T-cell (primary cell): ENCODE measurements at regions not wholly inside any gene's neighbourhood (a gene's known extent, or its start where the extent isn't known, plus 50 kb on each side); places are given as distances from the start of the nearest gene placed in this dataset.

Experiments
- ATAC-seq, 4 experiments: fragments of 200-7000 bp in 3 of 4; fragments of 150-1000 bp in 1 of 4; cut with Tn5 transposase; replicated peaks in 1 of 4; 1 replicate in 3 of 4; 2 replicates in 1 of 4; pipeline ENCODE4 v1.10.0; 2021; ENCODE audit warnings: moderate library complexity in 3 of 4, mild to moderate bottlenecking in 2 of 4, moderate number of reproducible peaks in 1 of 4
- CTCF ChIA-PET, 2 donors: fragments of 300-600 bp; sonication (Branson Sonifier 250); formaldehyde crosslinking; loops; one replicate each; lab custom pipeline; 2022; ENCODE audit warnings: antibody characterized with exemption in 2 of 2; lab: Charles Lee
- POLR2A ChIA-PET, 2 donors: fragments of 300-600 bp; sonication (Branson Sonifier 250); formaldehyde crosslinking; loops; one replicate each; lab custom pipeline; 2022; ENCODE audit warnings: antibody characterized with exemption in 2 of 2; lab: Charles Lee
- DNase-seq, 35 experiments: peaks; one replicate each; pipeline versions ENCODE4 v3.0.0 to v3.0.0-alpha.2; 2013 to 2023
- H3K27ac ChIP-seq: one replicate; pipeline ENCODE4 v1.5.1; 2013; ENCODE audit warnings: low read length
- H3K27me3 ChIP-seq, 2 experiments: replicated peaks in 1 of 2; 1 replicate in 1 of 2; 2 replicates in 1 of 2; pipeline versions ENCODE4 v1.6.1 to v1.7.0; 2013; ENCODE audit warnings: low read length in 1 of 2, mixed read lengths in 1 of 2; ENCODE audit not compliant: control insufficient read depth in 2 of 2, insufficient read depth in 2 of 2; ENCODE audit errors: extremely low read depth in 1 of 2
- H3K36me3 ChIP-seq, 2 donors: 1 replicate in 1 of 2; 2 replicates in 1 of 2; pipeline versions ENCODE4 v1.6.1 to v1.7.0; 2013; ENCODE audit warnings: low read length in 1 of 2; ENCODE audit not compliant: control insufficient read depth in 2 of 2, insufficient read depth in 1 of 2; ENCODE audit errors: extremely low read depth in 1 of 2
- H3K4me1 ChIP-seq, 2 experiments: 1 replicate in 1 of 2; 2 replicates in 1 of 2; pipeline versions ENCODE4 v1.6.1 to v1.7.0; 2013; ENCODE audit warnings: low read length in 2 of 2, mixed read lengths in 1 of 2; ENCODE audit not compliant: insufficient read depth in 2 of 2, control insufficient read depth in 1 of 2; ENCODE audit errors: extremely low read depth in 1 of 2
- H3K4me3 ChIP-seq, 2 donors: 1 replicate in 1 of 2; 2 replicates in 1 of 2; pipeline versions ENCODE4 v1.5.1 to v1.7.0; 2013; ENCODE audit warnings: mild to moderate bottlenecking in 2 of 2, low read length in 1 of 2, moderate library complexity in 1 of 2; ENCODE audit not compliant: control insufficient read depth in 1 of 2; ENCODE audit errors: extremely low read depth in 1 of 2
- H3K9me3 ChIP-seq: 2 replicates; pipeline ENCODE4 v1.7.0; 2013
- H3K27ac Mint-ChIP-seq, 2 donors: one replicate each; pipeline ENCODE4 v1.8.0; 2020 to 2021; ENCODE audit warnings: mild to moderate bottlenecking in 2 of 2, mixed read lengths in 2 of 2
- H3K27me3 Mint-ChIP-seq, 2 donors: one replicate each; pipeline ENCODE4 v1.8.0; 2021 to 2022; ENCODE audit warnings: mixed read lengths in 2 of 2
- H3K36me3 Mint-ChIP-seq: one replicate; pipeline ENCODE4 v1.8.0; 2021; ENCODE audit warnings: mixed read lengths
- H3K4me1 Mint-ChIP-seq, 3 donors: one replicate each; pipeline ENCODE4 v1.8.0; 2020 to 2022; ENCODE audit warnings: mixed read lengths in 3 of 3, mild to moderate bottlenecking in 1 of 3
- H3K4me3 Mint-ChIP-seq, 3 donors: one replicate each; pipeline ENCODE4 v1.8.0; 2020 to 2022; ENCODE audit warnings: mild to moderate bottlenecking in 3 of 3, mixed read lengths in 3 of 3, moderate library complexity in 3 of 3
- H3K9me3 Mint-ChIP-seq, 3 donors: one replicate each; pipeline ENCODE4 v1.8.0; 2020 to 2022; ENCODE audit warnings: mixed read lengths in 3 of 3
- WGBS: methylation state at CpG from one replicate; pipeline ENCODE4 v1.1.5; 2013; ENCODE audit warnings: missing lambda C conversion rate; ENCODE audit not compliant: insufficient coverage; 5-methylcytosine and 5-hydroxymethylcytosine counted together

GRCh38 chr3:154778057-154778456, 302.1 kb upstream of the MME start:
- DNase-seq (no peak), ATAC-seq (no peak)
- no peaks in the 10 kb centered on the region for H3K4me1 Mint-ChIP-seq
- Histone ChIP-seq H3K4me3 (no peak overlapping the region), H3K36me3 (no peaks in the 10 kb centered on the region), H3K4me1 (no peaks in the 10 kb centered on the region), H3K9me3 (no peaks in the 10 kb centered on the region), H3K27me3 (no peaks in the 10 kb centered on the region), H3K27ac (no peak overlapping the region)
- H3K9me3 Mint-ChIP-seq: no peaks in the 10 kb centered on the region
- CTCF ChIA-PET: no interaction called here
- 67% methylated on average over 1 of the region's 1 CpG for WGBS
- H3K4me3 Mint-ChIP-seq: no peak overlapping the region
- H3K27ac Mint-ChIP-seq: no peak overlapping the region
- POLR2A ChIA-PET: no interaction called here
- H3K36me3 Mint-ChIP-seq: no peaks in the 10 kb centered on the region
- no peaks in the 10 kb centered on the region for H3K27me3 Mint-ChIP-seq

GRCh38 chr3:154776549-154777225, 303.4 kb upstream of the MME start:
- no peaks in the 10 kb centered on the region for H3K36me3 ChIP-seq
- ATAC-seq (no peak), DNase-seq (no peak)
- Mint-ChIP-seq H3K4me3 (no peak overlapping the region), H3K27ac (no peak overlapping the region), H3K27me3 (no peaks in the 10 kb centered on the region), H3K4me1 (no peaks in the 10 kb centered on the region), H3K9me3 (peaks cover 0 to under 1% (median 0%) of the 10 kb centered on the region in 3 donors), H3K36me3 (no peaks in the 10 kb centered on the region)
- no peaks in the 10 kb centered on the region for H3K4me1 ChIP-seq
- WGBS: 80% methylated on average over 1 of the region's 5 CpGs
- no peak overlapping the region for H3K4me3 ChIP-seq
- no peaks in the 10 kb centered on the region for H3K27me3 ChIP-seq
- no peaks in the 10 kb centered on the region for H3K9me3 ChIP-seq
- H3K27ac ChIP-seq: no peak overlapping the region
- ChIA-PET POLR2A (no interaction called here), CTCF (no interaction called here)

DNA sequence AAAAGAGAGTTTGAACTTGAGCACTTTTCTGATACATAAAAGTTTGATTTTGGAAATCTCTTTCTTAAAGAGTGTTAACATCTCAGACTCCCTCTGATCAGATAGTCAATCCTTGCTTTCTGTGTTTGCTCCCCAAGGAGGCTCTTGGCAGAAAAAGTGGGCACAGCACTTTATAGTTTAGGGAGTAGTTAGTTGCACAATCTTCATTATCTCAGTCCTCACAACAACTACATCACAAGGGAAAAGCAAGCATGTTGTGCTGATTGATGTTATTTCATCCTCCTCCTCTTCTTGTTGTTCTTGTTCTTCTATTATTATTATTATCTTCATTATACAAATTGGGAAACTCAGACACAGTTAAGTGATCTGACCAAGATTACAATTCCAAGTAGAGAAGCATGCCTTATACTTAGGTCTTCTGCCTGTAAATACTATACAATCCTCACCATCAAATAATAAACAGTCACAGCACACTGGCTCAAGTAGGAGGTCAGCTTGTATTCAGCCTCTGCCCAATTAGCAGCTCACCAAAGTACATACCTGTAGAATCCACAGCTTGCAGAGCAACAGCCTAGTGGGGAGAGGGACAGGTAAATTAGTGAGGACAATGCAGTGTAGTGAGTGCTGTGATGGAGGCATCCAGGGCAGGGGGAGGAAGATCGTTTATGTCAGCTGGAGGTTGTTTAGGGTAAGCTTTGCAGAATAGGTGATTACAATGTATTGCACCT, 304.1 kb upstream of the MME start:
- H3K4me1 Mint-ChIP-seq: no peaks in the 10 kb centered on the region
- Histone ChIP-seq H3K36me3 (no peaks in the 10 kb centered on the region), H3K4me1 (no peaks in the 10 kb centered on the region), H3K9me3 (no peaks in the 10 kb centered on the region), H3K27me3 (no peaks in the 10 kb centered on the region), H3K27ac (no peak overlapping the region), H3K4me3 (no peak overlapping the region)
- no peaks in the 10 kb centered on the region for H3K27me3 Mint-ChIP-seq
- ATAC-seq (no peak), DNase-seq (no peak)
- H3K9me3 Mint-ChIP-seq: peaks cover 0 to 7% (median 0%) of the 10 kb centered on the region in 3 donors
- no peaks in the 10 kb centered on the region for H3K36me3 Mint-ChIP-seq
- no peak overlapping the region for H3K4me3 Mint-ChIP-seq
- ChIA-PET CTCF (no interaction called here), POLR2A (interaction anchor here in 1 of 2 donors (0.5 kb wide), 1 partner anchor 18 kb away, joined by 3 read pairs; no protein-coding TSS in a partner anchor)
- no peak overlapping the region for H3K27ac Mint-ChIP-seq
- 69% methylated on average over 1 of the region's 1 CpG for WGBS

- no peaks in the 10 kb centered on the region for H3K4me1 ChIP-seq
- DNase-seq: no peak
- POLR2A ChIA-PET: no interaction called here
- H3K9me3 Mint-ChIP-seq: peaks cover 0 to 13% (median 4%) of the 10 kb centered on the region in 3 donors
- H3K27ac ChIP-seq: no peak overlapping the region
- no peaks in the 10 kb centered on the region for H3K27me3 Mint-ChIP-seq
- CTCF ChIA-PET: no interaction called here
- no peaks in the 10 kb centered on the region for H3K9me3 ChIP-seq
- no peaks in the 10 kb centered on the region for H3K36me3 ChIP-seq
- H3K27me3 ChIP-seq: no peaks in the 10 kb centered on the region
- ATAC-seq: no peak
- WGBS: 72% methylated on average over 5 of the region's 5 CpGs
- no peak overlapping the region for H3K4me3 ChIP-seq
- no peak overlapping the region for H3K4me3 Mint-ChIP-seq
- H3K27ac Mint-ChIP-seq: no peak overlapping the region
- H3K4me1 Mint-ChIP-seq: peaks cover 0 to 2% (median 0%) of the 10 kb centered on the region in 3 donors
- H3K36me3 Mint-ChIP-seq: no peaks in the 10 kb centered on the region
Observed at GRCh38 chr3:154766765-154767503, 313.2 kb upstream of the MME start.

DNA sequence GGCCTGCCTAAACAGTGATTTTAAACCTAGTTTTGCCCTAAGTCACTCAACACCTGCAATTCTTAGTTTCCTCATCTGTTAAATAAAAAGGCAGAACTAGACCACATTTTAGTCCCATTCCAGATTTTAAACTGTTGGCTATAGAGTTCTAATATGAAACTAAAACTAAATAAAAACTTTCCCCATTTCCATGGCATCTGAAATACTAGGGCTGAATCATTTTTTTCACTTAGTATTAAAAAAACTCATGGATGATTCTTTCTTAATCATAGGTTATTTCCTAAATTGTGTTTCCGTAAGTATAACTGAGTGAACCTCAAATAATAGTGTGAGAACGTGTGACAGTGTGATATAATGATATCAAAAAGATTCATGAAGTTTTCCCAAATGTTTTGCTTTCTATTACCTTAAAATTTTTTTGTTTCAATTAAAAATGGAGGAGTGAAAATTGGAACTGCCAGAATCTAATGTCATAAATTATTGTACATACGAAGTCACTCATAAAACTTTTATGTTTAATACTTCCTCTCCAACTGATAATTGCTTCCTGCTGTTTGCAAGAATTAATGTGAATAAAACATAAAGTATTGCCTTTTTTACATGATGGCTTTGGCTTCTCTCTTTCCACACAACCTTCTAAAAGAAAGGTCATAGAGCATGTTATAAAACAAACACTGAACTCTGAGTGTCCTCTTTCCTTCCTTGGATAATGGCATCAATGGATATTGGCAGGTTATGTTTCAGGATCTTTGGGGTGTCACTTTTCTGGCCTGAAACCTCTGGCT, 315.1 kb upstream of the MME start:
- ChIA-PET CTCF (no interaction called here), POLR2A (no interaction called here)
- DNase-seq (no peak), ATAC-seq (no peak)
- Mint-ChIP-seq H3K9me3 (peaks cover 0 to 5% (median 3%) of the 10 kb centered on the region in 3 donors), H3K4me1 (peaks cover 0 to 2% (median 0%) of the 10 kb centered on the region in 3 donors), H3K4me3 (no peak overlapping the region), H3K27ac (no peak overlapping the region), H3K36me3 (no peaks in the 10 kb centered on the region), H3K27me3 (no peaks in the 10 kb centered on the region)
- Histone ChIP-seq H3K27me3 (no peaks in the 10 kb centered on the region), H3K36me3 (no peaks in the 10 kb centered on the region), H3K4me1 (no peaks in the 10 kb centered on the region), H3K4me3 (no peak overlapping the region), H3K9me3 (no peaks in the 10 kb centered on the region), H3K27ac (no peak overlapping the region)
- WGBS: no CpG with 5 or more reads among the region's 3 CpGs

DNA sequence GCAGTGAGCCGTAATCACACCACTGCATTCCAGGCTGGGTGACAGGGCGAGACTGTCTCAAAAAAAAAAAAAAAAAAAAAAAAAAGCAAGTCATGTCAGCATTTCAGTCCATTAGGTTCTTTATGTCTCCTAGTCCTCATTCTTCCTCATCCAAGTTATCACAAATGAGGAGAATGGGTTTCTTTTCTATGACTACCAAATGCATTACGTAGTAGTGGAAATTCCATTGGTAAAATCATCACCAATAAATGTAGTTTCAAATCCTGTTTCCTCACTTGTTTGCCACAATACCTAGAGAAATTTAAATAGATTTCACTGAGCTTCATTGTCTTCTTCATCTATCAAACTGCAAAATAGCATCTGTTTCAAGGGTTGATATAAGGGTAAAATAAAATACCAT, 317.6 kb upstream of the MME start:
- H3K27me3 Mint-ChIP-seq: no peaks in the 10 kb centered on the region

More for the DNA sequence above, 317.6 kb upstream of the MME start:
- Histone ChIP-seq H3K27ac (no peak overlapping the region), H3K27me3 (no peaks in the 10 kb centered on the region), H3K36me3 (no peaks in the 10 kb centered on the region), H3K4me1 (no peaks in the 10 kb centered on the region), H3K9me3 (no peaks in the 10 kb centered on the region), H3K4me3 (no peak overlapping the region)
- CTCF ChIA-PET: no interaction called here
- peaks cover 0 to 7% (median 0%) of the 10 kb centered on the region in 3 donors for H3K9me3 Mint-ChIP-seq
- POLR2A ChIA-PET: no interaction called here
- H3K4me1 Mint-ChIP-seq: peaks cover 0 to 2% (median 0%) of the 10 kb centered on the region in 3 donors
- no peak overlapping the region for H3K27ac Mint-ChIP-seq
- DNase-seq (no peak), ATAC-seq (no peak)
- WGBS: no CpG with 5 or more reads among the region's 3 CpGs
- no peaks in the 10 kb centered on the region for H3K36me3 Mint-ChIP-seq
- H3K4me3 Mint-ChIP-seq: no peak overlapping the region
